GM19043 (cell line): ENCODE measurements at regions not wholly inside any gene's neighbourhood (a gene's known extent, or its start where the extent isn't known, plus 50 kb on each side); places are given as distances from the start of the nearest gene placed in this dataset.
"Not testable (repeated sequence)": the region's sequence is repeated elsewhere in the genome, so short reads cannot be mapped to it uniquely, and the experiment has no call there.

Source experiments
- ATAC-seq: cut with Tn5 transposase; IDR thresholded peaks from one replicate; pipeline ENCODE4 v1.9.1; 2021; ENCODE audit warnings: low read depth; ENCODE audit not compliant: unreplicated experiment

DNA sequence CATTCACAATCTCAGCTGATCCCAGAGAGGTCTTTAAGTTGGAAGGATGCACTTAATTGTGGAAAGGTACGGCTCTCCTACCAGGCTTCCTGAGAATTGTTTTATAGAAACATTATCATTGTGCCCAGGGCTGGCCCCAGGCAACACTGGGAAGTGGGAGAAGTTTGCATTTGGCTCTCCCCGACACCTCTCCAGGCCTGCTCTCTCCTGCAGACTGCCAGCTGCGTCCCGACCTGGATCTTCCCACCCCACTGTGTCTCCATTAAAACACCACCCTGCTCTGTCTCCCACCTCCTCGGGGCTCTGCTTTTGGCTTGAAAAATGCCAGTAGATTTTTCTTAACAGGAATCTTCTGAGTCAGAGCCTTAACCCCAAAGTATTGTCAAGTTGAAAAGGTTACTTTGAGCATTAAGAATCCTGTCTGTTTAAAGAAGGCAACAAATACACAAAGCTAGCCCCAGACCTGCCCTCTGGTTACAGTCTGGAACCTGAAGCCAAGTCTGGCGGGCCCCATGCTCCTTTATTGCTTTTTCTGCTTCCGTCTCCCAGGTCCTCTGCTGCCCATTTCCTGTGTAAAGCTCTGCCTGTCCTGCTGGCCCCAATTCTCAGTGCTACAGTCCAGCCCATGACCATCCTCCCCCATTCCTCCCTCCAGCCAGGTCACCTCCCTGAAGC, 530.2 kb downstream of the SOX6 start:
- no peak for ATAC-seq

DNA sequence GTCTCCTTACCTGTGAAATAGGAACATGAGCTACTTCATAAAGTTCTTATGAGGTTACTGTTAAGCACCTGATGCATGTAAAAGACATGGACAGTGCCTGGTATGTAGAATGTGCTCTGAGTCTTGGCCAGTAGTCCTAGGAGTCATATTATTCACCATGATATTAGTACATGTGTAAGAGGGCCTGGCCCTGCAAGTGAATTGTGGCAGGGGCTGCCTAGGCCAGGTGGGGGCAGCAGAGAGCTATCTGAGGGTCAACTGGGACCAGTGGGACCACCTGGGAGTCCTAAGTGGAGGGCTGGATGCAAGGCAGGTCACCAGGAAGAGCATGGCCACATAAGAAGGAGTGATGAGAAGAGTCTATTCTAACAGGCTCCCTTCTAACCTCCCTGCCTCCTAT, 529.5 kb downstream of the SOX6 start:
- no peak for ATAC-seq

DNA sequence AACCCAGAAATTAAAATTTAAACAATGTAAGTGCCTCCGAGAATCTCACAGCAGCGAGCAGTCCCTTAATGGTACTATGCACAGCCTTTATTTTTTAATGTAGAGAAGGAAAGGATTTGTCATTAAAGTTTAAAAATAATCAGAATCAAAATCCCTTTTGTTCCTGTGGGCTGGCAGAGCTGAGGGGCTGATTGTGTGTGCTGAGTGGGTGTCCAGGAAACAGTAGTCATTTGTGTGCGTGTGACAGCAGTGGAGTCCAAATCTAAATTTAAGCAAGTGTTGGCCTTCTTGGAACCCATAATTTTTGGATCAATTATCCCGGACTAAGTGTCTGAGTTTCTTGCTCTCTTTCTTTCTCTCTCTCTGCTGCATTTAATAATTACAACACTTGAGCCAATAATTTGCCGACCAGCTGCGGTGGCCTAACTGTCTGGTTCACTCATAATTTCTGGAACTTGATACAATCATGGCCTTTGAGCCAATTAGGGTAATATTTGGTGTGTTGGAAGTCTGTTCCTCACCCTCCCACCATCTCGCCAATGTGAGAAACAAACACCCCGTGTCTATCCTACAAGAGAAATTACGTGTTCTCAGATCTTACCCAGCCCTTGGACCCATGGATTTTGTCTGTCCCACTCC, 528.0 kb downstream of the SOX6 start:
- no peak for ATAC-seq

DNA sequence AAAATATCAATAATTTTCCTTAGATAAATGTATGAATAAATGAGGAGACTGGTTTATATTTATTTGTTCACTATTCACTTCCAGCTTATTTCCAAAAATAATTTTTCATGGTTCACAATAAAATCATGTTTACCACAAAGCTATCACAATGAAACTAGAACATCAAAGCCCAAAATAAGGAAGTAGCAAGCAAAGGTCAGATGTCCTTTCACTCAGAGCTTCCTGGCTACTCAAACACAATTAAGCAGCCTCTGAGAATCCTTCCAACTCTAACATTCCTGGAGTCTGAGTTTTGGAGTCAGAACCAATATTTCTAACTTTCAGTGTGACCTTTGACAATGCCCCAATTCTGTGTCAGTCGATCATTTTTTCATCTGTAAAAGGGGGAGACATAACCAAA, 527.0 kb downstream of the SOX6 start:
- ATAC-seq: no peak

DNA sequence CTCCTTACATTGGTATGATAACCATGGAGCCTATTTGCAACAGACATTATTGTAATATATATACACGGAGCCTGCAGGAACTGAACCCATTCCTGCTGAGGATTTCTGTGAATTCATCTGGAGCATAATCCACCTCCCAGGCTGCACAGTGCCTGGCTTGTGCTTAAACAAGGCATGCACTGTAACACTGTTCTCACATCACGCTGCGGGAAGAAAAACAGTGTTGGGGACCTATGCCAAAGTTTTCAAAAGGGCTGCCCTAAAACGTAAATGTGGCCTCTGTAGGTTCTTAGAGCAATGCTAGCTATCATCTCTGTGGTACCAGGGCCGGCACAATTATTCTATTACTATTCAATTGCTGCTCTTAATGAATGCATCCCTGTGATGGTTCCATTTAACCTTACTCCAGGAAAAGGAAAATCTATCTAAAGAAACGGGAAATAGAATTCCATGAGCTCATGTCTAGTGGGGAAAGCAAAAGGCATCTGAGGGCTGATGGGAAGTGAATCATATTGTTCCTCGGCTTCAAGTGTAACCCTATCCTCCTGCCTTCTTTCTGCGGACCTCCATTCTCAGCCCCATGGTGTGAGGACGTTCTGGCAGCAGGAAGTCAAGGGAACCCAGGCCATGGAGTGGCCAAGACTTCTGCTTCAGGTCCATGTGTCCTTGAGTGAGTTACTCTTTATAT, 525.5 kb downstream of the SOX6 start:
- ATAC-seq: no peak

DNA sequence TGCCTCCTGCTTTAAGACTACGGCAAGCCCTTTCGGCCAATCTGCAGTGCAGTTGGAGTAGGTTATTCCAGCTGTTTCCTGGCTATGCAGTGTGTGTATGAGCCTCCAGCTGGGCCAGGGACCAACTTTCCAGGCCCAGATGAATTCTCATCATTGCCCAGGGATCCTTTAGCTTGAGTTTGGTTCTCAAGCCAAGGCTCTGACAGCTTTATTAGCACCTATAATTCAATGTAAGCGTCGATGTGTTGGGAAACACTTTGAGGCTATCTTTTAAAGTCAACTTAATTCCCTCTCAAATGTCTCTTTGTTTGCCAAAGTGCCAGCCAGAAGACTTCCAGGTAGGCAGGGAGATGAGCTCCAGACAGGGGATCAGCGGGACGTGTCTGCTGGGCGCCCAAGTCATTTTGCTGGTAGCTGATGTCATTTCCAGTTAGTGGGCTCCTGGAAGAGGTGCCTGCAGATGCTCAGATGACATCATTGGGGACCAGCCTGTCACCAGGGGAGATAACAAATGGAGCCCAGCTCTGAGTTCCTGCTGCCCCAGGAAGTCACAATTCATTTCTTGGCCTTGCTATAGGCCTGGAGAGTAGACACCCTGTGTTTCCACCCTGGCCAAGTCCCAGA, 520.4 kb downstream of the SOX6 start:
- no peak for ATAC-seq

DNA sequence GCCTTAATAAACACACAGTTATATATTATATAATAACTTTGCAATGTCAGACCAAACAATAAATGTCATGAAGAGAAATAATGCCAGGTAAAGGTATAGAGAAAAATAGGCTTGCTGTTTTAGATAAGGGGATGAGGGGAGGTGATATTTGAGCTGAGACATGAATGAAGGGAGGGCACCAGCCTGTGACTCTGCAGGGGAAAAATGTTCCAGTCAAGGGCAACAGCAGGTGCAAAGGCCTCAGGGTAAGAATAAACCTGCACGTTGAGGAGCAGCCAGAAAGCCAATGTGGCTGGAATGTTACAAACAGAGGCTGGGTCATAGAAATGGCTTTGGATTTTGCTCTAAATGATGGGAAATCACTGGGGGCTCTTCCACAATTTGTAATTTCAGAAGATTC, 519.6 kb downstream of the SOX6 start:
- ATAC-seq: no peak

DNA sequence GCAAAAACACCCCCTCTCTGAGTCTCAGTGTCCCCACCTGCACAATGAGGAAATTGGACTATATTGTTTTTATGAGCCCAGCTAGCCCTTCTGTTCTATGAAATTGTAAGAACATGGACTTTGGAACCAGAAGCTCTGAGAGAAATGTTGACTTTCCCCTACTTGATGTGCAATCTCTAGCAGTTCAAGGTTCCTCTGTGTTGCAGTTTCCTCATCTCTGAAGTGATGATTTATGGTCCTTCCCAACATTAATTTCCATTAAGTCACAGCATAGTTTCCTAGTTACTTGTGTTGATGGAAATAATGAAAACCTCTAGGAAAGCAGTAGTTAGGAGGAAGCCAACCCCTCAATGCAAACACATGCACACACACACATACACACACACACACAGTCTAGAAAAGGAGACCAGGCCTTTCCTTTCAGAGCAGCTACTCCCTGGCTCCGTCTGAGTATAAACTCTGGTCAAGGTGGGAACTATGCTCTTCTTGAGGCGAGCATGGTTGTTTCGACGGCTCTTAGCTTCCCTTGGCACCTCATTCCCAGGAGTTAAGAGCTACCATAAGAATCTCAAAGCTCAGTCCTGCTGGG, 518.4 kb downstream of the SOX6 start:
- ATAC-seq: no peak

DNA sequence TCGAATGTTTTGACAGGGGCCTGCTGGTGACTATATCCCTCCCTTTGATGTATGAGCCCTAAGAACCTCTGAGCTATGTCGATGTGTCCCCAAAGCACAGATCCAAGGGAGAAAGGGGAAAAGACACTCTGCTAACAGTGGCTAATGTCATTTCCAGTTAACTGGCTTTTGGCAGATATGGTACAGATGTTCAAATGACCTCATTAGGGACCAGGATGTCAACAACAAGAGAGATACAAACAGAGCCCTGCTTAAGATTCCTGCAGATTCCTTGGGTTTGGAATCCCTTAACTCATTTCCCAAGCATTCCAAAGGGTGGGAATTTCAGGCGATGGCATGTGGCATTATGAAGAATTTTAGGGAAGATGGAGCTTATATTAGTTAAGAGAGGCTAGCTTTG, 517.3 kb downstream of the SOX6 start:
- no peak for ATAC-seq

DNA sequence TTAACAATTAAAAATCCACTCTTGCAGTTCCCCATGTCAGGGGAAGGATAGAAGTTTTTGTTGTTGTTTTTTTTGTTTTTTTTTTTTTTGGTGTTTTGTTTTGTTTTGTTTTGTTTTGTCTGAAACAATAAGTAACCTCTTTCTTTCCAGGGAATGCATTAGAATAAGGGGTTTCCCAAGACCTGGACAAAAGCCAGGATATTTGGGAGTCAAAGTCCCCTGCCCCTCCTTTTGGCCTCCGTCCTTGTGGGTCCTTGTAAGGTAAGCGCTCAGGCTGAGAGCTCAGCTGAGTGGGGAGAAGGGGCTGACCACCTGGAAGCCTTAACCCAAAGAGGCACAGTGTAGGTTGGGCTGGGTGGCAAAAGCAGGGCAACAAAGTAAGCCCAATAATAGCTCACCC, 515.4 kb downstream of the SOX6 start:
- ATAC-seq: no peak

DNA sequence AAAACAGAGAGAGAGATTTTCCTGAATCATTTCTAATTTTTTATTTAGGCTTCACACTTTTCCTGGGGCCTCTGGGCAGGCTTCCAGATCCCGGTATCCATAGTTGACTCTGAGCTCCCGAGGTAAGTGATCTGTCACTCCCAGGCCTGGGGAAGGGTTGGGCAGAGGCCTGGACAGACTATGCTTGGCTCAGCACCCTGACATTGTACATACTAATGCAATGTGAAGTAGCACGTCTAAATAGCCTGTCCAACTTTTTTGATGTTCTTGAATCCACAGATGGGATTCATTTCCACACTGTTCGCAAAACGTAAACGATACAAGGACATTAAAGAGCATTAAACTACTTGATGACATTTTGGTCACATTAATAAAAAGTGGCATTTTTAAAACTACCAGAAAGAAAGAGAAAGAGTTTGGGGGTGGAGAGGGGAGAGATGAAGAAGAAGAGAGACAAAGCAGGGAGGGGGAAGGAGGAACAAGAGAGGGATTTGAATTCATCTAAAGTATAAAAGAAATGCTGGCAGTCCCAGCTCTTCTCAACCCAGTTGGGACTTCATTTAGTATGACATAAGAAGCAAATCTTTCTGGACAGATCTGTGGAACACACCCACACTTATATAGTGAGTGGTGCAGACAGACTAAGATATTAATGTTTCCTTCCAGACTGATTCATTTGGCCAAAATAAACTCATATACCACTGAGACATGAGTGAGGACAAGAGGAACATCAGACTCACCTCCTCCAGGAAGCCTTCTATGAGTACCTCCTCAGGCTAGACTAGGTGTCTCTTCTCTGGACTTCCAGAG, 514.2 kb downstream of the SOX6 start:
- no peak for ATAC-seq

DNA sequence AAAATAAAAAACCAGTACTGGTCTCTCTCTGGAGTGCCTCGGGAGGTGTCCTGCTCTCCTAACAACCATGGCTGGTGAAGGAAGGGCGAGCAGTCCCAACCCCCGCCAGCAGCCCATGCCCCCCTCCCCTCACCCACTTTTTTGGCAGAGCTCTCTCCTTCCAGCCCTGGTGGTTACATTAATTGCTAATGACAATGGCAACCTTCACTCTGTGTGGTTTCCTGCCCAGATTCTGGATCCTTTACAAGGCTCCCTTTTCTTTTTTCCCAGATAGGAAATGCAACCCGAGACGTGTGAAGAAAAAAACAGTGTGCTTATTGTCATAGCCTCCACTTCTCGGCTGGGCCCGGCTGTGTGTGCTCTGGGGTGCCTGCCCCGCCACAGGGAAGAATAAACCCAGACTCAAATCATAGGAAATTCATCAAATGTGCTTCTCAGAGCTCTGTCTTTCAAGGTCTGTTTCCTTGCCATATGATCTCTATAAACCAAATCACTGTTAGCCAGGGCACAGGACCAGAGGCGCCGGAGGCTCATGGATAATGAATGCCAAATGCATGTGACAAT, 513.0 kb downstream of the SOX6 start:
- ATAC-seq: no peak

DNA sequence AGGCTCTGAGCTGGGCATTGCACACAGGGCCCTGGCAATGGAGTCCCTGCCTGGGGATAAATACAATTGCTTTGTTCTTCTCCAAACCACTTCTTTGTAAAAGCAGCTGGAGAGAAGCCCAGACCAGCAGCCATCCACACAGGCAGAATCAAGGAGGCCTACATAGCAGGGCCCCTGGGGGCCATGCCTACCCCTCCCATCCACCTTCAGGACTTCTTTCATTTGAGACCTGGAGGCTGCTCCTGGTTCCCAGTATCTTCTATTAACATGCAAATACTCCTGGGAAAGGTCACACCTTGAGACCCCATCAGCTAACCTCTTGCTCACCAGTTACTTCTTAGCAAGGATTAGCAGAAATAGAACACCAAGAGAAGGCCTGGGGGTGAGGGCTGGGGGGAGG, 511.1 kb downstream of the SOX6 start:
- no peak for ATAC-seq

DNA sequence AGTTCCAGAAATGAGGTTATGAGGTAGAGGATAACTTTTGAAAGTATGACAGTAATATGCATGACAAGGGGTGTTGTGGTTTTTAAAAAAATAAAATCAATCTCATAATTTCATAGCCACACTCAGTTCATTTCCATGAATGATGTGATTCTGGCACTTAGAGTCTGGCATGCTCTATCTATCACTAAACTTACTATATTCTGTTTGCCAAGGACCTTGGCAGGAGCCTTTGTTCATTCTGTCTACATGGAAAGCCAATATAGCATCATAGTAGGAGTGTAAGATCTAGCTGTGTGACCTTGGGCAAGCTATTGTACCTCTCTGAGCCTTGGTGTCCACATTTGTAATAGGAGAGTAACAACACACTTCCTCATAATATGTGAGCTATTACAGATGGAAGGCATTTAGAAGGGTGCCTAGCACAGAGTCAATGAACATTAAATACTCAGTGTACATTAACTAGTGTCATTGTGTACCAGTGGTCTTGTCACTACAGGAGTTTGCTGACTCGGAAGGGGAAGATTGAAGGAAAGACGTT, 507.6 kb downstream of the SOX6 start:
- ATAC-seq: no peak

DNA sequence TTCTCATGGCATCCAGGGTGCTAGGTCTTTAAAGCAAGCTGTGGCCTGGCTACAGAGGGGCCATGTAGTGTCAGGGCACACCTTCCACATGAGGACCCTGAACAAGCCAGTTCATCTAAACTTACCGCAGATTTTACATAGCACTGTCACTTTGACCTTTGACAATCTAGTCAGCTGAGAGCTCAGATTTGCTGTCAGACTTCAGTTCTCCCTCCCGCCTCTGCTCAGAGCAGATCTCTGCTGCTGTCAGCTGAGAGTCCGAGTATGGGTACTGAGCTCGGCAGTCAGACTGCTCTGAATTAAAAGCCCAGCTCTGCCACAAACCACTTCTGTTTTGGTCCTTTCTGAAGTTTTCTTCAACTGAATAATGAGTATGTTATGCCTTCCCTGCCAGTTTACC, 507.1 kb downstream of the SOX6 start:
- no peak for ATAC-seq

DNA sequence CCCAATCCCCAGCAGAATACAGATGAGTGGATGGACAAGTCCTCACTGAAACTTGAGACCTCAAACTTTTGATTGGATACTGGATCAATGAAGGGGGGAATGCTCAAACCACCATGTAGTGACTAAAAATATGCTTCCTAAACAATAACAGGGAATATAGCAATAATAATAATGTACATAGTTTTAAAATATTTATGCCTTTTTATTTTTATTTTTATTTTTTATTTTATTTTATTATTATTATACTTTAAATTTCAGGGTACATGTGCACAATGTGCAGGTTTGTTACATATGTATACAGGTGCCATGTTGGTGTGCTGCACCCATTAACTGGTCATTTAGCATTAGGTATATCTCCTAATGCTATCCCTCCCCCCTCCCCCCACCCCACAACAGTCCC, 506.0 kb downstream of the SOX6 start:
- ATAC-seq: not testable (repeated sequence)

DNA sequence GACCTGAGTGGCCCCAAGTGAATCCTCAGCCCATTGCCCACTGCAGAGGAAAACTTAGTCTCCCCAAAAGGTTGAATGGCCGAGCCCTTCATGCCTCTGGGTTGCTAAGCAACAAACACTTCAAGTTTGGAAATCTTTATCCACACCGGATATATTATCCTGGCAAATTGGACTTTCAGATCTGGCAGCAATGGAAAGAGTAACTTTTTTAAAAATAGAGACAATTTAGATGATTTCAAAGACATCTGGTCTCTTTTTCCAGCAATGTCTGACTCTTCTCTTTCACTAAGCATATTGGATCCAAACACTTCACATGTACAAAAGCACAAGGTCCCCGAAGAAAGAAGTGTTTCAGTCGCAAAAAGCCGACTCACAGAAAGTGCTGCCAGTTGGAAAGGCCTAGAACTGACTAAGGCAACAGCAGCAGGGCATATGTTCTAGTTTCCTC, 505.3 kb downstream of the SOX6 start:
- no peak for ATAC-seq

DNA sequence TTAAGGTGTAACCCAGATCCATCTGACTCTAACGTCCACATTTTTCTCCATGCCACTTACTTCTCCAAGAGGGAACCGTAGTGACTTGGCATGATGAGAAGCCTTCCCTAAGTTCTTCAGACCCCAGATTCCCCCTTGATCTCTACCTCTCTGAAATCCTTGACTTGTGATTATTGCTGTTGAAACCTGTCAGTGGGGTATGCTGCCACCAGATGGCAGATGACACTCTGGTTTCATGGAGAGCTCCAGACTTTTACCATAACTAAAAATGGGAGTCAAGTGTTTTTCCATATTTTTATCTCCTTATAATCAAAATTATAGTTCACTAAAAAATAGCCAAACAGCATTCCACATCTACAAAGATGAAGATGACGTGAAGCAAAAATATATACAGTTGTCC, 504.2 kb downstream of the SOX6 start:
- ATAC-seq: no peak

DNA sequence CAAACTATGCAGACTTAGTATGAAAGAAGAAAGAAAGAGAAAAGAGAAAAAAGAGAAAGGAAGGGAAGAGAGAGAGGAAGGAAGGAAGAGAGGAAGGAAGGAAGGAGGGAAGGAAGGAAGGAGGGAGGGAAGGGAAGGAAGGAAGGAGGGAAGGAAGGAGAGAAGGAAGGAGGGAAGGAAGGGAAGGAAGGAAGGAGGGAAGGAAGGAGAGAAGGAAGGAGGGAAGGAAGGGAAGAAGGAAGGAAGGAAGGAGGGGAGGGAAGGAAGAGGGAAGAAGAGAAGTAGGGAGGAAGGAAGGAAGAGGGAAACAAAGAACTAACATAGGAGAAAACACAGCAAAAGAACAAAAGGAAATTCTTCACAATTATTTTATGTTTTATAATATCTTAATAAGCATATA, 502.1 kb downstream of the SOX6 start:
- ATAC-seq: no peak

DNA sequence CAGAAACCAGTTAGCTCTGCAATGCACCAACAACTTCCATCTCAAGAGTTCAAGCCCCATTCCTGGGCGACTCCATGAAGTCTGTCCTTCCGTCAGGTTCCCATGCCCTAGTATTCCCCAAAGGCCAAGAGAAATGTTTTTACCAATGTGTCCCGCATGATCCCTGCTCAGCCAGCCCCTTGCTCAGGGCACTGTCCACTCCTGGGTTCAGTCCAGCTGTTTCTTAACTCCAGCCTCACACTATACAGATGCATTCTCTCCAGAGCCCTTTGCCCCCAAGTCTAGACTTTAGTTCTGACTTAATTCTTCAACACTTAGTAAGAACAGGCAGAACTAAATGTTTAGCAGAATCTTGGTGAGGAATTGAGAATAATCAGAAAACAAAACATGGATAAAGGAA, 497.5 kb downstream of the SOX6 start:
- ATAC-seq: no peak
